GM12875 (cell line): ENCODE measurements at regions not wholly inside any gene's neighbourhood (a gene's known extent, or its start where the extent isn't known, plus 50 kb on each side); places are given as distances from the start of the nearest gene placed in this dataset.

Source experiments
- H3K4me3 ChIP-seq: one replicate; pipeline ENCODE4 v1.5.1; 2011; ENCODE audit warnings: low read depth, low read length, control low read depth
- CTCF ChIP-seq: IDR thresholded peaks from 2 replicates; pipeline ENCODE4 v1.5.1; 2011; ENCODE audit warnings: low read depth, mild to moderate bottlenecking, control low read depth, inconsistent platforms, low read length, moderate library complexity, borderline replicate concordance; ENCODE audit not compliant: insufficient read depth

GRCh38 chr3:150267288-150267687 lies 140.8 kb upstream of the TSC22D2 start:
- H3K4me3 ChIP-seq, result no peak overlapping the region
- TF ChIP-seq CTCF, result no peak

GRCh38 chr3:150265305-150265704 lies 142.8 kb upstream of the TSC22D2 start:
- no peak for TF ChIP-seq CTCF
- no peak overlapping the region for H3K4me3 ChIP-seq

- no peak for TF ChIP-seq CTCF
These were observed 143.4 kb upstream of the TSC22D2 start for GRCh38 chr3:150264561-150265279.

GRCh38 chr3:150261958-150262357 lies 146.1 kb upstream of the TSC22D2 start:
- no peak for TF ChIP-seq CTCF
- no peak overlapping the region for H3K4me3 ChIP-seq

More at GRCh38 chr3:150264561-150265279, 143.4 kb upstream of the TSC22D2 start:
- no peak overlapping the region for H3K4me3 ChIP-seq

- H3K4me3 ChIP-seq, result no peak overlapping the region
- TF ChIP-seq CTCF, result no peak
These were observed 146.7 kb upstream of the TSC22D2 start for GRCh38 chr3:150261418-150261817.

- H3K4me3 ChIP-seq, result no peak overlapping the region
- TF ChIP-seq CTCF, result no peak
These were observed 147.7 kb upstream of the TSC22D2 start for GRCh38 chr3:150260398-150260710.
